K562 (cell line): ENCODE measurements at regions not wholly inside any gene's neighbourhood (a gene's known extent, or its start where the extent isn't known, plus 50 kb on each side); places are given as distances from the start of the nearest gene placed in this dataset.

ENCODE experiments used
- ATF7 ChIP-seq: fragments of 450-650 bp; IDR thresholded peaks from 2 replicates; pipeline ENCODE4 v1.7.1; 2014; ENCODE audit warnings: mild to moderate bottlenecking, moderate library complexity
- BRF1 ChIP-seq: IDR thresholded peaks from 3 replicates; pipeline ENCODE4 v1.6.1; 2011; ENCODE audit warnings: borderline replicate concordance, mild to moderate bottlenecking; ENCODE audit not compliant: insufficient read length; ENCODE audit errors: extremely low read depth
- CEBPG ChIP-seq, 3 experiments: fragments of 200-800 bp in 1 of 3; sonication (Bioruptor generic) in 1 of 3; sonication (generic) in 1 of 3; formaldehyde crosslinking in 1 of 3; IDR thresholded peaks in 2 of 3; conservative IDR thresholded peaks in 1 of 3; 2 replicates each; pipeline versions ENCODE4 v1.6.1 to v1.8.0; 2016 to 2022; ENCODE audit warnings: missing compliant biosample characterization in 2 of 3, missing genetic modification characterization in 2 of 3, mild to moderate bottlenecking in 1 of 3, missing genetic modification reagents in 1 of 3
- CREB1 ChIP-seq, 2 experiments: sonication (generic) in 1 of 2; formaldehyde crosslinking in 1 of 2; IDR thresholded peaks; 2 replicates each; pipeline versions ENCODE4 v1.6.1 to v1.8.0; 2012 to 2022; ENCODE audit warnings: inconsistent platforms in 1 of 2, mild to moderate bottlenecking in 1 of 2, missing genetic modification reagents in 1 of 2, moderate library complexity in 1 of 2
- REST ChIP-seq, 2 experiments: fragments of 450-650 bp; formaldehyde crosslinking in 1 of 2; IDR thresholded peaks; 2 replicates each; pipeline versions ENCODE4 v1.4.0 to v1.6.1; 2014 to 2020; ENCODE audit warnings: mild to moderate bottlenecking in 2 of 2, borderline replicate concordance in 1 of 2, low read depth in 1 of 2
- ZBTB1 ChIP-seq: sonication (generic); formaldehyde crosslinking; IDR thresholded peaks from 2 replicates; pipeline ENCODE4 v1.8.1; 2023; ENCODE audit warnings: missing genetic modification reagents, low read depth, mild to moderate bottlenecking, borderline replicate concordance
- ZFX ChIP-seq: sonication (generic); formaldehyde crosslinking; IDR thresholded peaks from 2 replicates; pipeline ENCODE4 v1.8.0; 2022; ENCODE audit warnings: mild to moderate bottlenecking, missing genetic modification reagents, moderate library complexity
- ZNF395 ChIP-seq: fragments of 200-800 bp; sonication (Bioruptor generic); IDR thresholded peaks from 2 replicates; pipeline ENCODE4 v1.6.1; 2017; ENCODE audit warnings: missing genetic modification characterization, missing compliant biosample characterization
- ZNF655 ChIP-seq: fragments of 250-450 bp; sonication (Bioruptor Pico); IDR thresholded peaks from 2 replicates; pipeline ENCODE4 v1.5.0; 2021
- ZSCAN29 ChIP-seq: fragments of 450-650 bp; IDR thresholded peaks from 2 replicates; pipeline ENCODE4 v1.6.1; 2017
- ZZZ3 ChIP-seq: fragments of 450-650 bp; IDR thresholded peaks from 2 replicates; pipeline ENCODE4 v1.6.1; 2016; ENCODE audit warnings: antibody characterized with exemption, mild to moderate bottlenecking, moderate library complexity

GRCh38 chr1:2943686-2944260 lies 77.5 kb upstream of the ACTRT2 start:
- TF ChIP-seq CREB1 (IDR thresholded peaks at IDR 0.05) (no peak), CREB1 (CRISPR knock-in tag; IDR thresholded peaks at IDR 0.05) (no peak), ZNF655 (CRISPR knock-in tag) (no peak), ATF7 (no peak), ZBTB1 (no peak), ZFX (CRISPR knock-in tag) (no peak), REST (IDR thresholded peaks at IDR 0.05; ENCODE audit: borderline replicate concordance) (no peak), REST (CRISPR knock-in tag; IDR thresholded peaks at IDR 0.05; ENCODE audit: low read depth) (no peak), ZZZ3 (no peak), ZSCAN29 (no peak), BRF1 (no peak), CEBPG (CRISPR knock-in tag; IDR thresholded peaks at IDR 0.05) (no peak), CEBPG (tag; conservative IDR thresholded peaks at IDR 0.05 in 1 of 2, IDR thresholded peaks at IDR 0.05 in 1 of 2) (no peak), ZNF395 (CRISPR knock-in tag) (no peak)
